IPS DF 19.7 (cell line): ENCODE measurements at regions not wholly inside any gene's neighbourhood (a gene's known extent, or its start where the extent isn't known, plus 50 kb on each side); places are given as distances from the start of the nearest gene placed in this dataset.
A peak's percentile ranks its signal among the peaks of the same experiment; 100 is the strongest.
"Not testable (repeated sequence)": the region's sequence is repeated elsewhere in the genome, so short reads cannot be mapped to it uniquely, and the experiment has no call there.

Experiments
- DNase-seq: peaks from one replicate; pipeline ENCODE4 v3.0.0-alpha.2; 2013; ENCODE audit warnings: low read depth, low spot score

GRCh38 chr18:6525604-6526003 is 110.9 kb upstream of the L3MBTL4 start:
- DNase-seq: no peak

- no peak for DNase-seq
These were observed 122.8 kb upstream of the L3MBTL4 start for GRCh38 chr18:6537475-6537874.

- not testable (repeated sequence) for DNase-seq
These were observed 126.5 kb upstream of the L3MBTL4 start for GRCh38 chr18:6541131-6541679.

GRCh38 chr18:6542296-6542695 is 127.6 kb upstream of the L3MBTL4 start:
- DNase-seq: no peak

- DNase-seq: peak; percentile 15
These were observed 128.7 kb upstream of the L3MBTL4 start for GRCh38 chr18:6543330-6543908.

GRCh38 chr18:6546229-6546628 is 131.5 kb upstream of the L3MBTL4 start:
- no peak for DNase-seq

GRCh38 chr18:6547476-6547875 is 132.8 kb upstream of the L3MBTL4 start:
- DNase-seq: no peak

GRCh38 chr18:6553234-6553900 is 138.7 kb upstream of the L3MBTL4 start:
- DNase-seq: no peak

GRCh38 chr18:6557057-6557769 is 142.5 kb upstream of the L3MBTL4 start:
- DNase-seq: no peak

- no peak for DNase-seq
These were observed 143.1 kb upstream of the L3MBTL4 start for GRCh38 chr18:6557770-6558248.

- DNase-seq: no peak
These were observed 143.9 kb upstream of the L3MBTL4 start for GRCh38 chr18:6558446-6559156.

- DNase-seq: no peak
These were observed 144.6 kb upstream of the L3MBTL4 start for GRCh38 chr18:6559296-6559695.

GRCh38 chr18:6561016-6561415 is 146.3 kb upstream of the L3MBTL4 start:
- no peak for DNase-seq

- DNase-seq: no peak
These were observed 146.7 kb upstream of the L3MBTL4 start for GRCh38 chr18:6561420-6561861.

- no peak for DNase-seq
These were observed 147.2 kb upstream of the L3MBTL4 start for GRCh38 chr18:6561862-6562291.

- no peak for DNase-seq
These were observed 149.2 kb upstream of the L3MBTL4 start for GRCh38 chr18:6563896-6564295.

- no peak for DNase-seq
These were observed 150.5 kb upstream of the L3MBTL4 start for GRCh38 chr18:6564950-6565814.

- no peak for DNase-seq
These were observed 151.0 kb upstream of the L3MBTL4 start for GRCh38 chr18:6565815-6566081.

GRCh38 chr18:6566338-6566911 is 151.7 kb upstream of the L3MBTL4 start:
- no peak for DNase-seq

GRCh38 chr18:6569813-6570212 is 155.1 kb upstream of the L3MBTL4 start:
- DNase-seq: no peak
